Smooth muscle cell (in vitro differentiated cells): ENCODE measurements at regions not wholly inside any gene's neighbourhood (a gene's known extent, or its start where the extent isn't known, plus 50 kb on each side); places are given as distances from the start of the nearest gene placed in this dataset.

Source experiments
- DNase-seq: peaks from one replicate; lab custom pipeline; 2025; ENCODE audit not compliant: unreplicated experiment; lab: John Stamatoyannopoulos, UW
- H2AFZ ChIP-seq: fragments of 200-600 bp; sonication (generic); 2 replicates; pipeline ENCODE4 v1.6.0; 2016; ENCODE audit warnings: antibody characterized with exemption, low read depth, mild to moderate bottlenecking
- H3F3A ChIP-seq: fragments of 200-600 bp; sonication (generic); 2 replicates; pipeline ENCODE4 v1.6.0; 2017; ENCODE audit warnings: antibody characterized with exemption, low read depth
- H3K27ac ChIP-seq: fragments of 200-600 bp; sonication (generic); 2 replicates; pipeline ENCODE4 v1.5.1; 2016; ENCODE audit warnings: low read depth, mild to moderate bottlenecking
- H3K27me3 ChIP-seq: fragments of 200-600 bp; sonication (generic); 2 replicates; pipeline ENCODE4 v1.6.1; 2016; ENCODE audit warnings: low read depth, mild to moderate bottlenecking
- H3K36me3 ChIP-seq: fragments of 200-600 bp; sonication (generic); 2 replicates; pipeline ENCODE4 v1.5.1; 2016; ENCODE audit warnings: low read depth
- H3K4me1 ChIP-seq: fragments of 200-600 bp; sonication (generic); 2 replicates; pipeline ENCODE4 v1.5.1; 2016; ENCODE audit warnings: low read depth
- H3K4me2 ChIP-seq: fragments of 200-600 bp; sonication (generic); 2 replicates; pipeline ENCODE4 v1.6.0; 2016; ENCODE audit warnings: mild to moderate bottlenecking
- H3K4me3 ChIP-seq: fragments of 200-600 bp; sonication (generic); 2 replicates; pipeline ENCODE4 v1.5.1; 2016; ENCODE audit warnings: mild to moderate bottlenecking
- H3K79me2 ChIP-seq: fragments of 200-600 bp; sonication (generic); 2 replicates; pipeline ENCODE4 v1.6.0; 2016; ENCODE audit warnings: low read depth, mild to moderate bottlenecking
- H3K9ac ChIP-seq: fragments of 200-600 bp; sonication (generic); 2 replicates; pipeline ENCODE4 v1.6.0; 2016; ENCODE audit warnings: low read depth
- H3K9me3 ChIP-seq: fragments of 200-600 bp; sonication (generic); replicated peaks from 2 replicates; pipeline ENCODE4 v1.5.1; 2016; ENCODE audit warnings: low read depth
- H4K20me1 ChIP-seq: fragments of 200-600 bp; sonication (generic); 2 replicates; pipeline ENCODE4 v1.6.0; 2016; ENCODE audit warnings: low read depth
- CTCF ChIP-seq: fragments of 200-600 bp; sonication (generic); IDR thresholded peaks from 2 replicates; pipeline ENCODE4 v1.5.1; 2017; ENCODE audit warnings: borderline replicate concordance, mild to moderate bottlenecking, antibody characterized with exemption; ENCODE audit not compliant: insufficient read depth, poor library complexity, severe bottlenecking
- WGBS: methylation state at CpG from one replicate; pipeline ENCODE4 v1.1.7; 2016; ENCODE audit warnings: low lambda C conversion rate; 5-methylcytosine and 5-hydroxymethylcytosine counted together

DNA sequence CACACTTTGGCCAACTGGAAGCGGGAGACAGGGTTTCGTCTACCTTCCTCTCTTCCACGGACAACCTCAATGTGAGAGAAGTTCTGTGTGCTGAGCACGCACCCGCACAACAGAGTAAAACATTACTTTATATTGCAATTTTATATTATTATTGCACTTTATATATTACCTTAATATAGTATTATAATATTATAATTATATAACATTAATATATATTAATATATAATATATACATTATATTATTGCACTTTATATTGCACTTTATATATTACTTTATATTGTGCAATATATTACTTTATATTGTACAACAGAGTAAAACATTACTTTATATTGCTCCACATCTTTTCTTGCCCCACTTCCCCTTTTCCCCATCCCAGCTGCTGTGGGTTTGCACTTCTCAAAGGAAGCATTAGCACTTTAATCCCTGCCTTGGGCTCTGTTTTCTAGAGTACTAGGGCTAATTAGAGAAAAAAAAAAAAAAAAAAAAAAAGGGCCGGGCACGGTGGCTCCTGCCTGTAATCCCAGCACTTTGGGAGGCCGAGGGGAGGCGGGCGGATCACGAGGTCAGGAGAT, 76.4 kb upstream of the SLC4A7 start:
- Histone ChIP-seq H3K9ac (no peak overlapping the region), H3K4me2 (peak overlapping the region; percentile 67), H3F3A (no peaks in the 10 kb centered on the region), H3K4me1 (no peaks in the 10 kb centered on the region), H4K20me1 (no peaks in the 10 kb centered on the region), H3K36me3 (no peaks in the 10 kb centered on the region), H3K79me2 (no peaks in the 10 kb centered on the region), H3K9me3 (no peaks in the 10 kb centered on the region), H3K27me3 (no peaks in the 10 kb centered on the region), H2AFZ (no peak overlapping the region), H3K4me3 (no peak overlapping the region), H3K27ac (peak overlapping the region; percentile 84)
- TF ChIP-seq CTCF, result no peak
- 63% methylated on average over 11 of the region's 11 CpGs for WGBS
- DNase-seq, result no peak

GRCh38 chr3:27559835-27560234, 75.7 kb upstream of the SLC4A7 start:
- Histone ChIP-seq H2AFZ (no peak overlapping the region), H3K79me2 (no peaks in the 10 kb centered on the region), H3K9ac (no peak overlapping the region), H4K20me1 (no peaks in the 10 kb centered on the region), H3F3A (no peaks in the 10 kb centered on the region), H3K9me3 (no peaks in the 10 kb centered on the region), H3K36me3 (no peaks in the 10 kb centered on the region), H3K27me3 (no peaks in the 10 kb centered on the region), H3K27ac (peak overlapping the region; percentile 84), H3K4me2 (peak overlapping the region; percentile 67), H3K4me3 (no peak overlapping the region), H3K4me1 (no peaks in the 10 kb centered on the region)
- no peak for TF ChIP-seq CTCF
- no peak for DNase-seq
- 16% methylated on average over 6 of the region's 6 CpGs for WGBS

DNA sequence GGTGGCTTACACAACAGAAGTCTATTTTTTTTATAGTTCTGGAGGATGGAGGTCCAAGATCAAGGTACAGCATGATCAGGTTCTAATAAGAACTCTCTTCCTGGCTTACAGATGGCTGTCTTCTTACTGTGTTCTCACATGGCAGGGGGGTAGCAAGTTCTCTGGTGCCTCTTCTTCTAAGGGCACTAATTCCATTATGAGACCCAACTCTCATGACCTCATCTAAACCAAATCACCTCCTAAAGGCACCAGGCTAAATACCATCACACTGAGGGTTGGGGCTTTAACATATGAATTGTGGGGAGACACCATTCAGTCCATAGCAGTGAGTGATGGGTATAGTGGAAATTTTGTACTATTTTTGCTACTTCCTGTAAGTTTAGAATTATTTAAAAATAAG, 75.2 kb upstream of the SLC4A7 start:
- Histone ChIP-seq H3F3A (no peaks in the 10 kb centered on the region), H3K4me3 (no peak overlapping the region), H3K27me3 (no peaks in the 10 kb centered on the region), H3K36me3 (no peaks in the 10 kb centered on the region), H3K79me2 (no peaks in the 10 kb centered on the region), H3K4me1 (no peaks in the 10 kb centered on the region), H3K4me2 (peak overlapping the region; percentile 37), H3K9me3 (no peaks in the 10 kb centered on the region), H2AFZ (peak overlapping the region; percentile 48), H4K20me1 (no peaks in the 10 kb centered on the region), H3K27ac (peak overlapping the region; percentile 84), H3K9ac (peak overlapping the region; percentile 24)
- no peak for TF ChIP-seq CTCF
- DNase-seq, result no peak

DNA sequence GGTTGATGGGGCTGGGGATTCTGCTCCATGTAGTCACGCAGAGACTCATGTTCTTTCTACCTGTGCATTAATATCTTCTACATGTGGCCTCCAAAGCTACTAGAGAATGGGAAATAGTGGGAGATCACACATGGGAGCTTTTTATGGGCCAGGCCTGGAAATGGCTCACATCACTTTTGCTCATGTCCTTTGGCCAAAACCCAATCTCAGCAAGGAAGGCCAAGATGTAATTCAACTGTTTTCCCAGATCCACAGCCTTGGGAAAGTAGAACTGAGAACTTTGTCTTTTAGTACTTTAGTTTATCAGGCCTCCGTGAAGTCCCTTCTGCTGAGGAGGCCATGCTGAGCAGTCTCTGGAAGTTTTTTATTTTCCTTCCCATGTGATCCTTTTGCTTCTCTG, 73.2 kb upstream of the SLC4A7 start:
- TF ChIP-seq CTCF, result no peak
- Histone ChIP-seq H3K79me2 (no peaks in the 10 kb centered on the region), H3K9me3 (no peaks in the 10 kb centered on the region), H3K4me3 (no peak overlapping the region), H3F3A (no peaks in the 10 kb centered on the region), H3K27ac (peak overlapping the region; percentile 72), H3K36me3 (no peaks in the 10 kb centered on the region), H3K4me1 (no peaks in the 10 kb centered on the region), H3K4me2 (no peak overlapping the region), H3K9ac (no peak overlapping the region), H2AFZ (peak overlapping the region; percentile 42), H4K20me1 (no peaks in the 10 kb centered on the region), H3K27me3 (no peaks in the 10 kb centered on the region)
- 88% methylated on average over 2 of the region's 2 CpGs for WGBS
- DNase-seq, result no peak
